ENCODE measurements at regions not wholly inside any gene's neighbourhood (a gene's known extent, or its start where the extent isn't known, plus 50 kb on each side); places are given as distances from the start of the nearest gene placed in this dataset.

DNA sequence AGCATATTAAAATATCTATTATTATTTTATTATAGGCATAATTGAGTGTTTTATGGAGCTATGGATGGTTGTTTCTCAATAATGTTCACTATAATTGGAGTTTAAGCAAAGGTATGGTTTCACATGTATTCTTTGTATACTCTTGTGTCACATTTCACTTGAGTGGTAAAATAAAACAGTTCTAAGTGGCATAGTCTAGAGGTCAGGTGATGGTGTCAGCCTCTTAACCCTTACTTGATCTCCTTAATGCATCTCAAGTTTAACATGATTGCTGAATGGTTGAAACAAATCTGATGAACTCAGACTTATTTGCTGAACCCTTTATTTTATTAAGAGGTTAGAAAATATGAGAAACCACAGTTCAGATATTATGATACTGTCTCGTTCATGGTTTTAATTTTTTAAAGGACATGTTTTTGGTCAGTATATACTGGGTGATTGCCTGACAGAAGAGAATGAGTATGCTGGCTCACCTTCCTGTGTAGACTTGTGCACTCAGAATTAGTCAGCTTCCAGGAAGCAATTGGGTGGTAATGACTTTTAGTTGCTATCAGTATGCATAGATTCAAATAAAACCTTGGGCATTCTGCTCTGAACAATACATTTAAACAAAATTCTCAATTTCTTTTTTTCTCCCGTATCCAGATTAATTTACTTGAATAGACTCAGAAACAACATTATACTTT lies 464.6 kb downstream of the PCNX1 start:
- no peak for TF ChIP-seq CTCF (IDR thresholded peaks at IDR 0.05)
- TF ChIP-seq POLR2A (IDR thresholded peaks at IDR 0.05) = no peak
- no peak for TF ChIP-seq POLR2AphosphoS5 (IDR thresholded peaks at IDR 0.05)

All from prostate gland (tissue), 2 donors.